ENCODE measurements at regions not wholly inside any gene's neighbourhood (a gene's known extent, or its start where the extent isn't known, plus 50 kb on each side); places are given as distances from the start of the nearest gene placed in this dataset.

- TF ChIP-seq TOX (CRISPR knock-in tag; IDR thresholded peaks at IDR 0.05; ENCODE audit: borderline replicate concordance) (no peak), POU6F1 (CRISPR knock-in tag; IDR thresholded peaks at IDR 0.05; ENCODE audit: borderline replicate concordance, low read depth) (no peak), ZFP30 (CRISPR knock-in tag; IDR thresholded peaks at IDR 0.05) (no peak), RARB (CRISPR knock-in tag; IDR thresholded peaks at IDR 0.05) (no peak), BACH2 (CRISPR knock-in tag; IDR thresholded peaks at IDR 0.05; ENCODE audit: borderline replicate concordance) (no peak), ZNF8 (CRISPR knock-in tag; IDR thresholded peaks at IDR 0.05) (no peak), TCF4 (CRISPR knock-in tag; IDR thresholded peaks at IDR 0.05; ENCODE audit: borderline replicate concordance) (no peak), CSDC2 (CRISPR knock-in tag; IDR thresholded peaks at IDR 0.05) (no peak)
These were observed 492.0 kb upstream of the MEF2C start for GRCh38 chr5:89374818-89375521.
